H1 (cell line): ENCODE measurements at regions not wholly inside any gene's neighbourhood (a gene's known extent, or its start where the extent isn't known, plus 50 kb on each side); places are given as distances from the start of the nearest gene placed in this dataset.

ENCODE experiments used
- CTCF ChIA-PET: fragments of 300-600 bp; sonication (Branson Sonifier 250); formaldehyde crosslinking; loops from one replicate; lab custom pipeline; 2021; ENCODE audit not compliant: partially characterized antibody; lab: Charles Lee
- POLR2A ChIA-PET: fragments of 300-600 bp; sonication (Branson Sonifier 250); formaldehyde crosslinking; loops from one replicate; lab custom pipeline; 2021; ENCODE audit warnings: inconsistent platforms; ENCODE audit not compliant: partially characterized antibody; lab: Charles Lee
- DNase-seq, 2 experiments: peaks; one replicate each; pipeline versions ENCODE4 v3.0.0 to v3.0.0-alpha.2; 2010 to 2022; ENCODE audit warnings: low spot score in 2 of 2, low read depth in 1 of 2, mixed read lengths in 1 of 2
- FAIRE-seq: peaks from 2 replicates; lab custom pipeline; 2011; peaks lifted over from hg19 to GRCh38; lab: Jason Lieb, UNC
- H2AFZ ChIP-seq: 2 replicates; pipeline ENCODE4 v1.8.1; 2012; ENCODE audit warnings: low read length, inconsistent platforms
- H2AK5ac ChIP-seq: 2 replicates; pipeline ENCODE4 v1.6.1; 2013; ENCODE audit warnings: low read depth, low read length
- H2BK120ac ChIP-seq: replicated peaks from 2 replicates; pipeline ENCODE3; 2013; ENCODE audit warnings: low read depth, low read length, inconsistent platforms
- H2BK12ac ChIP-seq: 2 replicates; pipeline ENCODE4 v1.6.1; 2013; ENCODE audit warnings: low read depth, low read length
- H2BK15ac ChIP-seq: 2 replicates; pipeline ENCODE4 v1.6.1; 2013; ENCODE audit warnings: low read length
- H2BK20ac ChIP-seq: 2 replicates; pipeline ENCODE4 v1.6.1; 2013; ENCODE audit warnings: low read length
- H2BK5ac ChIP-seq: 2 replicates; pipeline ENCODE4 v1.6.1; 2013; ENCODE audit warnings: low read depth, low read length
- H3K14ac ChIP-seq: 2 replicates; pipeline ENCODE4 v1.6.1; 2013; ENCODE audit warnings: inconsistent platforms; ENCODE audit not compliant: insufficient read length
- H3K18ac ChIP-seq: 2 replicates; pipeline ENCODE4 v1.6.1; 2013; ENCODE audit warnings: low read length; ENCODE audit errors: extremely low read depth
- H3K23ac ChIP-seq: 2 replicates; pipeline ENCODE4 v1.6.1; 2013; ENCODE audit warnings: inconsistent platforms; ENCODE audit not compliant: insufficient read length
- H3K23me2 ChIP-seq: 2 replicates; pipeline ENCODE4 v1.6.1; 2013; ENCODE audit warnings: low read depth, low read length
- H3K27ac ChIP-seq: 2 replicates; pipeline ENCODE4 v1.6.1; 2011; ENCODE audit warnings: low read depth, low read length, inconsistent platforms
- H3K27me3 ChIP-seq, 4 experiments: replicated peaks in 1 of 4; 1 replicate in 1 of 4; 2 replicates in 3 of 4; pipeline versions ENCODE4 v1.6.1 to v1.8.1; 2011 to 2013; ENCODE audit warnings: low read length in 3 of 4, mild to moderate bottlenecking in 3 of 4, inconsistent platforms in 2 of 4, mixed read lengths in 2 of 4, moderate library complexity in 1 of 4; ENCODE audit not compliant: control insufficient read depth in 3 of 4, insufficient read depth in 3 of 4; ENCODE audit errors: extremely low read depth in 1 of 4
- H3K36me3 ChIP-seq, 4 experiments: 2 replicates each; pipeline versions ENCODE4 v1.6.1 to v1.8.1; 2011 to 2013; ENCODE audit warnings: mild to moderate bottlenecking in 4 of 4, low read length in 3 of 4, moderate library complexity in 2 of 4, control low read depth in 1 of 4, inconsistent platforms in 1 of 4; ENCODE audit not compliant: insufficient read depth in 4 of 4, control insufficient read depth in 2 of 4
- H3K4ac ChIP-seq: replicated peaks from 2 replicates; pipeline ENCODE3; 2013; ENCODE audit warnings: low read length, low read depth, mixed read lengths, inconsistent platforms; ENCODE audit not compliant: insufficient read length
- H3K4me1 ChIP-seq, 4 experiments: replicated peaks in 1 of 4; 1 replicate in 1 of 4; 2 replicates in 3 of 4; pipeline versions ENCODE4 v1.6.1 to v1.8.1; 2011 to 2013; ENCODE audit warnings: low read length in 3 of 4, inconsistent platforms in 2 of 4, mixed read lengths in 1 of 4; ENCODE audit not compliant: insufficient read depth in 4 of 4, control insufficient read depth in 3 of 4
- H3K4me2 ChIP-seq, 2 experiments: 2 replicates each; pipeline versions ENCODE4 v1.6.1 to v1.8.1; 2011 to 2013; ENCODE audit warnings: low read depth in 2 of 2, low read length in 2 of 2, control low read depth in 1 of 2, inconsistent platforms in 1 of 2, mild to moderate bottlenecking in 1 of 2; ENCODE audit not compliant: insufficient read depth in 1 of 2
- H3K4me3 ChIP-seq, 4 experiments: fragments of 200-600, 300-600 bp in 1 of 4; sonication (generic), shearing (Covaris generic), sonication (Bioruptor Twin) in 1 of 4; 2 replicates each; pipeline versions ENCODE4 v1.5.1 to v1.8.1; 2011 to 2016; ENCODE audit warnings: low read length in 4 of 4, low read depth in 3 of 4, control low read depth in 2 of 4, inconsistent platforms in 2 of 4, mild to moderate bottlenecking in 2 of 4, mixed read lengths in 1 of 4, moderate library complexity in 1 of 4; ENCODE audit not compliant: insufficient read depth in 2 of 4; ENCODE audit errors: extremely low read depth in 1 of 4
- H3K56ac ChIP-seq: replicated peaks from 2 replicates; pipeline ENCODE3; 2013; ENCODE audit warnings: low read depth, mild to moderate bottlenecking, mixed read lengths, low read length, inconsistent platforms; ENCODE audit not compliant: insufficient read length
- H3K79me1 ChIP-seq: 2 replicates; pipeline ENCODE4 v1.6.1; 2013; ENCODE audit warnings: low read depth, low read length, control low read depth
- H3K79me2 ChIP-seq, 2 experiments: 2 replicates each; pipeline versions ENCODE4 v1.6.1 to v1.8.1; 2012 to 2013; ENCODE audit warnings: low read length in 2 of 2, mild to moderate bottlenecking in 2 of 2, inconsistent platforms in 1 of 2; ENCODE audit not compliant: insufficient read depth in 2 of 2, control insufficient read depth in 1 of 2
- H3K9ac ChIP-seq, 4 experiments: replicated peaks in 1 of 4; 1 replicate in 1 of 4; 2 replicates in 3 of 4; pipeline versions ENCODE4 v1.6.1 to v1.8.1; 2011 to 2013; ENCODE audit warnings: low read depth in 3 of 4, low read length in 3 of 4, control low read depth in 2 of 4, mild to moderate bottlenecking in 2 of 4, moderate library complexity in 2 of 4, inconsistent platforms in 1 of 4; ENCODE audit errors: extremely low read depth in 1 of 4
- H3K9me3 ChIP-seq, 2 experiments: 2 replicates each; pipeline versions ENCODE4 v1.6.1 to v1.8.1; 2012 to 2013; ENCODE audit warnings: mild to moderate bottlenecking in 2 of 2, moderate library complexity in 2 of 2, control low read depth in 1 of 2, inconsistent platforms in 1 of 2, low read depth in 1 of 2, low read length in 1 of 2, mixed read lengths in 1 of 2; ENCODE audit not compliant: insufficient read depth in 2 of 2
- H4K20me1 ChIP-seq, 2 experiments: replicated peaks in 1 of 2; 2 replicates each; pipeline versions ENCODE3 to v1.8.1; 2011 to 2013; ENCODE audit warnings: inconsistent platforms in 2 of 2, low read length in 2 of 2, mild to moderate bottlenecking in 1 of 2; ENCODE audit not compliant: insufficient read depth in 2 of 2, control insufficient read depth in 1 of 2
- H4K5ac ChIP-seq: 2 replicates; pipeline ENCODE4 v1.6.1; 2013; ENCODE audit warnings: low read length, low read depth, mixed read lengths, inconsistent platforms; ENCODE audit not compliant: insufficient read length
- H4K8ac ChIP-seq: 2 replicates; pipeline ENCODE4 v1.8.0; 2013; ENCODE audit warnings: mild to moderate bottlenecking, moderate library complexity, low read length, inconsistent platforms; ENCODE audit not compliant: insufficient read depth; ENCODE audit errors: extremely low read depth
- H4K91ac ChIP-seq: replicated peaks from 2 replicates; pipeline ENCODE3; 2013; ENCODE audit warnings: low read length, mixed read lengths, inconsistent platforms; ENCODE audit not compliant: insufficient read length
- CBX5 ChIP-seq: fragments of 300-800, 300-1000 bp; sonication (generic); IDR thresholded peaks from 2 replicates; pipeline ENCODE4 v1.7.1; 2016; ENCODE audit warnings: antibody characterized with exemption, low read length, low read depth
- WGBS, 2 experiments: shearing (Covaris generic) in 1 of 2; methylation state at CpG; one replicate each; pipeline versions ENCODE4 v1.1.6 to v1.1.7; 2013 to 2015; ENCODE audit warnings: low lambda C conversion rate in 2 of 2, mixed read lengths in 2 of 2, inconsistent platforms in 1 of 2, low coverage in 1 of 2, missing lambda C conversion rate in 1 of 2; ENCODE audit not compliant: insufficient replicate concordance in 2 of 2, insufficient coverage in 1 of 2, insufficient read length in 1 of 2; ENCODE audit errors: extremely low coverage in 1 of 2, missing lambda C conversion rate in 1 of 2; 5-methylcytosine and 5-hydroxymethylcytosine counted together

DNA sequence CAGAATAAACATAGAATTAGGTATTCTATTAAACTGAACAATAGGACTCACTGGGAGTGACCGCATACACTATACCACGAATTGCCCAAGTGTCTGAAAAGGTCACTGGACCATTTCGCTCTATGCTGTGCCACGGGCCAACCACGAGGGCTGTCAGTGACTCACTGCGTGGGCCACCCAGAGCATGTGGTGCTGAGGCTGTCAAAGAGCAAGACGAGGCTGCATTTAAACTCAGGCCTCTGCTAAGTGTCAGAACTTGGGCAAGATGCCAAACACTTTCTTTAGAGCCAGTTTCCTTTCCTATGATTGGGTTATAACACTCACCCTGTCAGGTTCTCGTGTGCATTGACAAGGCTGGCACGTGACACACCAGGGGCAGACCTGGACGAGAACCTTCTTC lies 97.5 kb downstream of the SH3YL1 start:
- Histone ChIP-seq H3K4me3 (no peak overlapping the region), H2AFZ (no peak overlapping the region), H3K14ac (no peak overlapping the region), H3K9me3 (no peaks in the 10 kb centered on the region), H2BK15ac (no peak overlapping the region), H4K20me1 (no peaks in the 10 kb centered on the region), H3K27ac (no peak overlapping the region), H3K4me2 (no peak overlapping the region), H2BK120ac (no peak overlapping the region), H3K23ac (no peak overlapping the region), H3K56ac (no peak overlapping the region), H3K9ac (no peak overlapping the region), H2BK20ac (no peak overlapping the region), H2BK5ac (no peak overlapping the region; the same call in 1 of the 2 replicates), H3K79me1 (no peaks in the 10 kb centered on the region), H3K18ac (no peak overlapping the region), H4K91ac (no peak overlapping the region), H3K4me1 (no peaks in the 10 kb centered on the region), H2AK5ac (no peak overlapping the region), H4K5ac (no peak overlapping the region), H3K4ac (no peak overlapping the region), H3K23me2 (no peaks in the 10 kb centered on the region), H3K36me3 (no peaks in the 10 kb centered on the region), H2BK12ac (no peak overlapping the region), H3K79me2 (no peaks in the 10 kb centered on the region), H3K27me3 (peaks cover 0 to 2% (median 0%) of the 10 kb centered on the region in 4 experiments; a peak in 1 of 7 replicates), H4K8ac (no peak overlapping the region)
- no peak for DNase-seq
- POLR2A ChIA-PET, result no interaction called here
- no peak for FAIRE-seq
- 94% methylated on average over 10 of the region's 10 CpGs; no CpG with 5 or more reads in 1 of the 2 experiments for WGBS, 2 experiments
- CTCF ChIA-PET, result interaction anchor here (1.2 to 1.6 kb wide), 2 partner anchors 24 to 124 kb away, joined by 3 to 4 read pairs; no protein-coding TSS in a partner anchor
- no peak for TF ChIP-seq CBX5
